Pancreas (tissue), 10 donors: ENCODE measurements at regions not wholly inside any gene's neighbourhood (a gene's known extent, or its start where the extent isn't known, plus 50 kb on each side); places are given as distances from the start of the nearest gene placed in this dataset.

Source experiments
- ATAC-seq, 4 donors: fragments of 200-7000 bp; cut with Tn5 transposase; one replicate each; pipeline versions ENCODE4 v1.8.0 to v1.9.1; 2020; ENCODE audit warnings: mild to moderate bottlenecking in 4 of 4, moderate library complexity in 4 of 4
- DNase-seq, 6 donors: peaks; one replicate each; pipeline ENCODE4 v3.0.0-alpha.2; 2020
- FAIRE-seq: peaks from 2 replicates; lab custom pipeline; 2012; peaks lifted over from hg19 to GRCh38; lab: Jason Lieb, UNC
- H3K27ac ChIP-seq, 4 donors: fragments of 200-600 bp; sonication (generic); 1 replicate in 3 of 4; 2 replicates in 1 of 4; pipeline versions ENCODE4 v1.5.0 to v1.8.0; 2020
- H3K27me3 ChIP-seq, 4 donors: fragments of 200-600 bp; one replicate each; pipeline ENCODE4 v1.8.0; 2021
- H3K36me3 ChIP-seq, 3 donors: fragments of 200-600 bp; sonication (generic) in 1 of 3; one replicate each; pipeline versions ENCODE4 v1.5.0 to v1.8.0; 2020 to 2021
- H3K4me1 ChIP-seq, 3 donors: fragments of 200-600 bp; one replicate each; pipeline ENCODE4 v1.8.0; 2021
- H3K4me3 ChIP-seq, 4 donors: fragments of 200-600 bp; sonication (generic) in 2 of 4; one replicate each; pipeline versions ENCODE4 v1.5.0 to v1.8.0; 2020 to 2021
- H3K9me3 ChIP-seq, 4 donors: fragments of 200-600 bp; one replicate each; pipeline ENCODE4 v1.8.0; 2021
- CTCF ChIP-seq, 4 donors: fragments of 200-600 bp; sonication (generic) in 3 of 4; IDR thresholded peaks; one replicate each; pipeline versions ENCODE4 v1.5.0 to v1.8.0; 2021; ENCODE audit warnings: antibody characterized with exemption in 4 of 4
- WGBS, 2 donors: extraction: QIAGEN DNeasy Blood & Tissue Kit; methylation state at CpG; one replicate each; pipeline ENCODE4 v1.1.7; 2013; 5-methylcytosine and 5-hydroxymethylcytosine counted together
- intact Hi-C, 3 donors: fragments of 100-400 bp; cut with DNase I; formaldehyde crosslinking; loops; one replicate each; pipeline versions ENCODE4 v1.11.1 to v1.14.2; 2022
- donor health status: healthy with polysubstance abuse.
- donor health status: DM: no; HTN: no; CAD: no; lungs with moderate emphysema.
- donor health status: DM: no; HTN: no; CAD: no.
- donor health status: control.
- donor health status: control.
- donor health status: Bipolar disorder and iron deficiency.
- donor health status: DM: yes; HTN: yes; CAD: no.
- donor health status: DM: no; HTN: no; CAD: no.
- donor health status: DM: no; HTN: no; CAD: no.
- donor health status: DM: yes; HTN: yes; CAD: no.

DNA sequence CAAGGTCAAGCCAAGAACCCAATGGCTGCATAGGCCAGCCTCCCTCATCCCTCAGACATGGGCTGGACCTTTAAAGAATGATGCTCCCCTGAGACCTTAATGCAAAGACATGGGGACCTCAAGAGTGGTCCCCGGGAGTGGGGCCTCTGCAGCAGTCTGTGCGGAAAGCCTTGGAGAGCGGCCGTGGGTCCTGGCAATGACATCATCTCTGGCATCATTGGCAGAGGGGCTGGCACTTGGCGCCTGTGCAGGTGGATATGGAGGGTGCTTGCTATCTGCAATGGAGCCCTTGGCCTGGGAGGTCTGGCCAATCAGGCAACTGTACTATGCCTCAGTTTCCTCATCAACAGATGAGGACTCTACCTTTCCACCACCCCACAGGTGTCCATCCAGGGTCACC, 365.5 kb upstream of the MKI67 start:
- WGBS, 2 donors, result 80 to 94% methylated on average over 5 of the region's 5 CpGs
- TF ChIP-seq CTCF (IDR thresholded peaks at IDR 0.05), result no peak
- H3K9me3 ChIP-seq, result no peaks in the 10 kb centered on the region
- no peaks in the 10 kb centered on the region for H3K4me1 ChIP-seq
- DNase-seq (no peak), FAIRE-seq (no peak), ATAC-seq (no peak)
- intact Hi-C loops, result no loop called here
- H3K27me3 ChIP-seq, result no peaks in the 10 kb centered on the region
- H3K4me3 ChIP-seq, result no peak overlapping the region
- no peak overlapping the region for H3K27ac ChIP-seq
- H3K36me3 ChIP-seq, result no peaks in the 10 kb centered on the region

DNA sequence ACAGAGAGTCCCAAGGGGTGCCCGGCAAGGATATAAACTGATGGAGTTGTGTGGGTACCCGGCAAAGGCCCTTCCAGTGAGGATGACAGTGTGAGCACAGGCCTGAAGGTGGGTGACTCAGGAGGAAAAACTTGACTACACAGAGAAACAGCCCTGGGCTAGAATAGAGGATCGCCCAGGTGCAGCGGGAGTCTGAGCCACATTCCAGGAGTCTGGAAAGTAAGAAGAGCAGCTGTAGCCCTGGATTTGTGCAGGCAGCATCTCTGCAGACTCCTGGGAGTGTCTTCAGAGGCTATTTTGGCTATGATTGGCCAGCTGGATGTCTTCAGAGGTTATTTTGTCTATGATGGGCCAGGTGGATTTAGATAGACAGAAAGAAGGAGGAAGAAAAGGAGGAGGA, 367.6 kb upstream of the MKI67 start:
- no peak for ATAC-seq
- Histone ChIP-seq H3K9me3 (no peaks in the 10 kb centered on the region), H3K4me1 (no peaks in the 10 kb centered on the region), H3K4me3 (no peak overlapping the region), H3K27ac (no peak overlapping the region), H3K27me3 (no peaks in the 10 kb centered on the region), H3K36me3 (no peaks in the 10 kb centered on the region)
- intact Hi-C loops, result no loop called here
- FAIRE-seq, result no peak
- no peak for DNase-seq
- no peak for TF ChIP-seq CTCF (IDR thresholded peaks at IDR 0.05)
- 48 to 81% methylated on average over 4 of the region's 4 CpGs for WGBS, 2 donors

GRCh38 chr10:128494665-128495064, 368.4 kb upstream of the MKI67 start:
- intact Hi-C loops, result no loop called here

DNA sequence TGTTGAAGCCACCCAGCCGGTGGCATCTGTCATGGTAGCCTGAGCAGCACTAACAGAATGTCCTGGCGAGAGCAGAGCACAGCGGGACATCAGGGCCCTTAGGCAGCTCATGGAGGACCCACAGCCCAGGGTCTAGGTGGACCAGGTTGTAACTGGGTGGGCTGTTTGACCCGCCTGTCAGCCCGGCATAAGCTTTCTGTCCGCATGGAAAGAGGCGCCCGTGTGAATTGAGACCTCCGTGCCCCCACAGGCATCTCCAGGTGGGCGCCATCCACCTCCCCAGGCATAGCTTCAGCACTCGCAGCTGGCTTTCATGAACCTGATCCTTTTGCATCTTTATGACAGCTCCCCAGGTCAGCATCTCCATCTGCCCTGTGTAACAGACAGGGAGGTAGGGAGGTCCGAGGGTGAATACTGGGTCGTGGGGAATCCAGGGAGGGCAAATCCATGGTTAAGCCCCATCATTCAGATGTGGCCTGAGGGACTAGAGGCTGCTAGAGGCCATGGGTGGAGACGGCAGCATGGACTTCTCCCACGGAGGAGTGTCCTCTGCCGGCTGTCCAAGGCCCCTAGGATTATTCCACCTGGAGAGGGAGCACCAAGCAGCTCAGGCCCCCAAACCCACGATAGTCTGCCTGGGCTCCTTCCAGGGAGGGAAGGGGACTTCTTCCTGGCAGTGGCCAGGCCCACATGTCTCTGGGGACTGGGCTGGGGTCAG, 371.6 kb upstream of the MKI67 start:
- ATAC-seq (no peak), FAIRE-seq (no peak), DNase-seq (no peak)
- no peaks in the 10 kb centered on the region for H3K4me1 ChIP-seq
- no peak for TF ChIP-seq CTCF (IDR thresholded peaks at IDR 0.05)
- no peaks in the 10 kb centered on the region for H3K9me3 ChIP-seq
- no peaks in the 10 kb centered on the region for H3K36me3 ChIP-seq
- H3K27ac ChIP-seq, result no peak overlapping the region
- 72 to 80% methylated on average over 17 of the region's 17 CpGs for WGBS, 2 donors
- no peaks in the 10 kb centered on the region for H3K27me3 ChIP-seq
- no peak overlapping the region for H3K4me3 ChIP-seq
- intact Hi-C loops, result no loop called here

More at GRCh38 chr10:128494665-128495064, 368.4 kb upstream of the MKI67 start:
- Histone ChIP-seq H3K4me1 (no peaks in the 10 kb centered on the region), H3K27ac (no peak overlapping the region), H3K4me3 (no peak overlapping the region), H3K9me3 (no peaks in the 10 kb centered on the region), H3K27me3 (no peaks in the 10 kb centered on the region), H3K36me3 (no peaks in the 10 kb centered on the region)
- DNase-seq, result no peak
- no peak for FAIRE-seq
- no peak for TF ChIP-seq CTCF (IDR thresholded peaks at IDR 0.05)
- WGBS, 2 donors, result 40 to 55% methylated on average over 3 of the region's 3 CpGs
- no peak for ATAC-seq

- TF ChIP-seq CTCF (IDR thresholded peaks at IDR 0.05), result no peak
- WGBS, 2 donors, result 65 to 74% methylated on average over 3 of the region's 3 CpGs
- DNase-seq (no peak), ATAC-seq (no peak), FAIRE-seq (no peak)
- H3K9me3 ChIP-seq, result no peaks in the 10 kb centered on the region
- no peak overlapping the region for H3K27ac ChIP-seq
- no peak overlapping the region for H3K4me3 ChIP-seq
- H3K36me3 ChIP-seq, result no peaks in the 10 kb centered on the region
- H3K27me3 ChIP-seq, result no peaks in the 10 kb centered on the region
- intact Hi-C loops, result no loop called here
- H3K4me1 ChIP-seq, result no peaks in the 10 kb centered on the region
Measured at GRCh38 chr10:128498378-128498730, 372.1 kb upstream of the MKI67 start.
